NK-92 (cell line): ENCODE measurements at regions not wholly inside any gene's neighbourhood (a gene's known extent, or its start where the extent isn't known, plus 50 kb on each side); places are given as distances from the start of the nearest gene placed in this dataset.
"Not testable (repeated sequence)": the region's sequence is repeated elsewhere in the genome, so short reads cannot be mapped to it uniquely, and the experiment has no call there.

Experiments used
- DNase-seq: peaks from one replicate; lab custom pipeline; 2025; ENCODE audit not compliant: unreplicated experiment; lab: John Stamatoyannopoulos, UW

GRCh38 chr10:63994371-63994770 lies 473.2 kb downstream of the REEP3 start:
- DNase-seq, result no peak

- no peak for DNase-seq
These were observed 486.0 kb downstream of the REEP3 start for GRCh38 chr10:64007157-64007556.

- no peak for DNase-seq
These were observed 489.5 kb downstream of the REEP3 start for GRCh38 chr10:64010711-64011110.

- no peak for DNase-seq
These were observed 490.9 kb downstream of the REEP3 start for GRCh38 chr10:64011912-64012714.

- DNase-seq, result no peak
These were observed 493.1 kb downstream of the REEP3 start for GRCh38 chr10:64014281-64014680.

- DNase-seq, result no peak
These were observed 502.8 kb downstream of the REEP3 start for GRCh38 chr10:64023926-64024470.

GRCh38 chr10:64033711-64034110 lies 512.5 kb downstream of the REEP3 start:
- no peak for DNase-seq

- no peak for DNase-seq
These were observed 515.2 kb downstream of the REEP3 start for GRCh38 chr10:64036321-64036930.

GRCh38 chr10:64037071-64037661 lies 516.0 kb downstream of the REEP3 start:
- DNase-seq, result no peak

GRCh38 chr10:64038107-64038506 lies 516.9 kb downstream of the REEP3 start:
- no peak for DNase-seq

GRCh38 chr10:64039198-64039597 lies 518.0 kb downstream of the REEP3 start:
- DNase-seq, result no peak

GRCh38 chr10:64040781-64041180 lies 519.6 kb downstream of the REEP3 start:
- DNase-seq, result no peak

- DNase-seq, result peak; percentile 4
These were observed 520.2 kb downstream of the REEP3 start for GRCh38 chr10:64041185-64041988.

GRCh38 chr10:64041989-64042490 lies 520.8 kb downstream of the REEP3 start:
- DNase-seq, result no peak

- DNase-seq, result no peak
These were observed 522.9 kb downstream of the REEP3 start for GRCh38 chr10:64044098-64044497.

- not testable (repeated sequence) for DNase-seq
These were observed 523.9 kb downstream of the REEP3 start for GRCh38 chr10:64044957-64045632.

- DNase-seq, result no peak
These were observed 533.2 kb downstream of the REEP3 start for GRCh38 chr10:64054392-64054791.

- DNase-seq, result no peak
These were observed 538.7 kb downstream of the REEP3 start for GRCh38 chr10:64059884-64060283.

GRCh38 chr10:64060389-64060788 lies 539.2 kb downstream of the REEP3 start:
- no peak for DNase-seq

GRCh38 chr10:64062793-64063192 lies 541.6 kb downstream of the REEP3 start:
- DNase-seq, result no peak
